Urothelium cell line (cell line): ENCODE measurements at regions not wholly inside any gene's neighbourhood (a gene's known extent, or its start where the extent isn't known, plus 50 kb on each side); places are given as distances from the start of the nearest gene placed in this dataset.

ENCODE experiments used
- DNase-seq: peaks from one replicate; pipeline ENCODE4 v3.0.0; 2011; ENCODE audit warnings: low spot score, mixed read lengths
- FAIRE-seq: peaks from 2 replicates; lab custom pipeline; 2011; peaks lifted over from hg19 to GRCh38; lab: Jason Lieb, UNC

- FAIRE-seq (no peak), DNase-seq (no peak)
Measured at GRCh38 chr13:31895691-31896090, 135.9 kb upstream of the FRY start.

GRCh38 chr13:31896427-31896826 is 135.1 kb upstream of the FRY start:
- no peak for DNase-seq
- FAIRE-seq: no peak

- no peak for DNase-seq
- FAIRE-seq: no peak
Measured at GRCh38 chr13:31898378-31899071, 133.0 kb upstream of the FRY start.

- no peak for FAIRE-seq
- no peak for DNase-seq
Measured at GRCh38 chr13:31901985-31902384, 129.6 kb upstream of the FRY start.

- no peak for FAIRE-seq
Measured at GRCh38 chr13:31903111-31903815, 128.3 kb upstream of the FRY start.

GRCh38 chr13:31904941-31905824 is 126.4 kb upstream of the FRY start:
- DNase-seq (no peak), FAIRE-seq (no peak)

More at GRCh38 chr13:31903111-31903815, 128.3 kb upstream of the FRY start:
- DNase-seq: no peak

GRCh38 chr13:31905961-31906360 is 125.6 kb upstream of the FRY start:
- FAIRE-seq (no peak), DNase-seq (no peak)

- FAIRE-seq: no peak
- no peak for DNase-seq
Measured at GRCh38 chr13:31908696-31909411, 122.7 kb upstream of the FRY start.

- FAIRE-seq: no peak
- peak; percentile 17 for DNase-seq
Measured at GRCh38 chr13:31909864-31910551, 121.6 kb upstream of the FRY start.

GRCh38 chr13:31910633-31911032 is 120.9 kb upstream of the FRY start:
- no peak for DNase-seq
- no peak for FAIRE-seq

GRCh38 chr13:31912647-31913401 is 118.8 kb upstream of the FRY start:
- DNase-seq (no peak), FAIRE-seq (no peak)

- DNase-seq (no peak), FAIRE-seq (no peak)
Measured at GRCh38 chr13:31913459-31913858, 118.1 kb upstream of the FRY start.

GRCh38 chr13:31914843-31915242 is 116.7 kb upstream of the FRY start:
- DNase-seq: no peak
- no peak for FAIRE-seq

GRCh38 chr13:31918707-31919106 is 112.9 kb upstream of the FRY start:
- DNase-seq (no peak), FAIRE-seq (no peak)

- DNase-seq (no peak), FAIRE-seq (no peak)
Measured at GRCh38 chr13:31919241-31919640, 112.3 kb upstream of the FRY start.

GRCh38 chr13:31919971-31920726 is 111.4 kb upstream of the FRY start:
- FAIRE-seq (no peak), DNase-seq (no peak)

- no peak for FAIRE-seq
Measured at GRCh38 chr13:31920727-31921100, 110.9 kb upstream of the FRY start.

GRCh38 chr13:31922724-31923123 is 108.8 kb upstream of the FRY start:
- FAIRE-seq: no peak
- no peak for DNase-seq

More at GRCh38 chr13:31920727-31921100, 110.9 kb upstream of the FRY start:
- no peak for DNase-seq
